ENCODE measurements at regions not wholly inside any gene's neighbourhood (a gene's known extent, or its start where the extent isn't known, plus 50 kb on each side); places are given as distances from the start of the nearest gene placed in this dataset.
A peak's percentile ranks its signal among the peaks of the same experiment; 100 is the strongest.
"Not testable (repeated sequence)": the region's sequence is repeated elsewhere in the genome, so short reads cannot be mapped to it uniquely, and the experiment has no call there.

GRCh38 chr1:58941471-58942289 lies 157.8 kb upstream of the JUN start:
- no peak for DNase-seq

- DNase-seq = no peak
Observed at GRCh38 chr1:58942759-58943191, 158.9 kb upstream of the JUN start.

GRCh38 chr1:58943776-58944175 lies 159.9 kb upstream of the JUN start:
- no peak for DNase-seq

- DNase-seq = no peak
Observed at GRCh38 chr1:58944439-58944838, 160.6 kb upstream of the JUN start.

GRCh38 chr1:58946390-58946789 lies 162.5 kb upstream of the JUN start:
- no peak for DNase-seq

- DNase-seq = no peak
Observed at GRCh38 chr1:58948671-58949070, 164.8 kb upstream of the JUN start.

- no peak for DNase-seq
Observed at GRCh38 chr1:58949551-58950220, 165.8 kb upstream of the JUN start.

- DNase-seq = no peak
Observed at GRCh38 chr1:58950897-58951296, 167.1 kb upstream of the JUN start.

- peak; percentile 52 for DNase-seq
Observed at GRCh38 chr1:58953951-58954350, 170.1 kb upstream of the JUN start.

GRCh38 chr1:58963287-58963686 lies 179.4 kb upstream of the JUN start:
- DNase-seq = not testable (repeated sequence)

GRCh38 chr1:58964428-58964827 lies 180.6 kb upstream of the JUN start:
- DNase-seq = no peak

GRCh38 chr1:58964880-58965279 lies 181.0 kb upstream of the JUN start:
- DNase-seq = peak; percentile 77

GRCh38 chr1:58966103-58966916 lies 182.5 kb upstream of the JUN start:
- no peak for DNase-seq

- DNase-seq = no peak
Observed at GRCh38 chr1:58966917-58967740, 183.3 kb upstream of the JUN start.

GRCh38 chr1:58968360-58968952 lies 184.6 kb upstream of the JUN start:
- DNase-seq = no peak

- not testable (repeated sequence) for DNase-seq
Observed at GRCh38 chr1:58969176-58969575, 185.3 kb upstream of the JUN start.

- DNase-seq = peak; percentile 67
Observed at GRCh38 chr1:58971629-58972140, 187.8 kb upstream of the JUN start.

- DNase-seq = peak; percentile 70
Observed at GRCh38 chr1:58975888-58976287, 192.0 kb upstream of the JUN start.

- no peak for DNase-seq
Observed at GRCh38 chr1:58976294-58976693, 192.4 kb upstream of the JUN start.

- DNase-seq = no peak
Observed at GRCh38 chr1:58977598-58977997, 193.8 kb upstream of the JUN start.

GRCh38 chr1:58978096-58978495 lies 194.2 kb upstream of the JUN start:
- DNase-seq = peak; percentile 76

GRCh38 chr1:58979086-58979485 lies 195.2 kb upstream of the JUN start:
- DNase-seq = peak; percentile 53

Data from inflammatory macrophage treated with lipopolysaccharide for 4 hours (primary cell).